ENCODE measurements at regions not wholly inside any gene's neighbourhood (a gene's known extent, or its start where the extent isn't known, plus 50 kb on each side); places are given as distances from the start of the nearest gene placed in this dataset.

GRCh38 chr2:15766911-15767597 is 173.3 kb upstream of the MYCN start:
- FAIRE-seq: no peak

- FAIRE-seq: no peak
These were observed 172.7 kb upstream of the MYCN start for GRCh38 chr2:15767679-15768078.

GRCh38 chr2:15768142-15768541 is 172.2 kb upstream of the MYCN start:
- no peak for FAIRE-seq

- no peak for FAIRE-seq
These were observed 171.7 kb upstream of the MYCN start for GRCh38 chr2:15768615-15769014.

- FAIRE-seq: no peak
These were observed 171.1 kb upstream of the MYCN start for GRCh38 chr2:15769235-15769634.

- FAIRE-seq: no peak
These were observed 170.4 kb upstream of the MYCN start for GRCh38 chr2:15769676-15770547.

GRCh38 chr2:15770606-15771005 is 169.7 kb upstream of the MYCN start:
- no peak for FAIRE-seq

- FAIRE-seq: no peak
These were observed 169.2 kb upstream of the MYCN start for GRCh38 chr2:15771124-15771523.

GRCh38 chr2:15772086-15772595 is 168.2 kb upstream of the MYCN start:
- no peak for FAIRE-seq

GRCh38 chr2:15772681-15773080 is 167.7 kb upstream of the MYCN start:
- no peak for FAIRE-seq

- no peak for FAIRE-seq
These were observed 167.1 kb upstream of the MYCN start for GRCh38 chr2:15773204-15773603.

GRCh38 chr2:15773846-15774245 is 166.5 kb upstream of the MYCN start:
- FAIRE-seq: no peak

GRCh38 chr2:15775753-15776628 is 164.4 kb upstream of the MYCN start:
- no peak for FAIRE-seq

GRCh38 chr2:15776629-15776919 is 163.8 kb upstream of the MYCN start:
- FAIRE-seq: no peak

GRCh38 chr2:15776992-15777702 is 163.2 kb upstream of the MYCN start:
- FAIRE-seq: no peak

GRCh38 chr2:15777795-15778371 is 162.5 kb upstream of the MYCN start:
- FAIRE-seq: no peak

- FAIRE-seq: no peak
These were observed 161.7 kb upstream of the MYCN start for GRCh38 chr2:15778529-15779219.

GRCh38 chr2:15779381-15780041 is 160.8 kb upstream of the MYCN start:
- no peak for FAIRE-seq

GRCh38 chr2:15780234-15780633 is 160.1 kb upstream of the MYCN start:
- no peak for FAIRE-seq

- FAIRE-seq: no peak
These were observed 159.3 kb upstream of the MYCN start for GRCh38 chr2:15780912-15781574.
